ENCODE measurements at regions not wholly inside any gene's neighbourhood (a gene's known extent, or its start where the extent isn't known, plus 50 kb on each side); places are given as distances from the start of the nearest gene placed in this dataset.

GRCh38 chr3:104886220-104886995 is 480.3 kb upstream of the ALCAM start:
- no peak for DNase-seq (ENCODE audit: low spot score in 2 of 2)
- Histone ChIP-seq H3K4me3 (no peak overlapping the region), H3K9me3 (no peaks in the 10 kb centered on the region), H3K27me3 (no peaks in the 10 kb centered on the region), H3K4me1 (no peaks in the 10 kb centered on the region), H3K36me3 (no peaks in the 10 kb centered on the region), H3K27ac (no peak overlapping the region)
- no peak for TF ChIP-seq CTCF (IDR thresholded peaks at IDR 0.05)
- intact Hi-C loops (cut with DNase I) = no loop called here

GRCh38 chr3:104887069-104887468 is 479.6 kb upstream of the ALCAM start:
- intact Hi-C loops (cut with DNase I) = no loop called here
- no peak for DNase-seq (ENCODE audit: low spot score in 2 of 2)

GRCh38 chr3:104887619-104888018 is 479.1 kb upstream of the ALCAM start:
- H3K9me3 ChIP-seq = no peaks in the 10 kb centered on the region

More at GRCh38 chr3:104887069-104887468, 479.6 kb upstream of the ALCAM start:
- Histone ChIP-seq H3K4me1 (no peaks in the 10 kb centered on the region), H3K36me3 (no peaks in the 10 kb centered on the region), H3K27ac (no peak overlapping the region), H3K9me3 (no peaks in the 10 kb centered on the region), H3K27me3 (no peaks in the 10 kb centered on the region), H3K4me3 (no peak overlapping the region)
- TF ChIP-seq CTCF (IDR thresholded peaks at IDR 0.05) = no peak

GRCh38 chr3:104892044-104892443 is 474.7 kb upstream of the ALCAM start:
- intact Hi-C loops (cut with DNase I) = no loop called here
- Histone ChIP-seq H3K27me3 (no peaks in the 10 kb centered on the region), H3K9me3 (no peaks in the 10 kb centered on the region), H3K36me3 (no peaks in the 10 kb centered on the region), H3K4me3 (no peak overlapping the region), H3K4me1 (no peaks in the 10 kb centered on the region), H3K27ac (no peak overlapping the region)
- TF ChIP-seq CTCF (IDR thresholded peaks at IDR 0.05) = no peak
- no peak for DNase-seq (ENCODE audit: low spot score in 2 of 2)

More at GRCh38 chr3:104887619-104888018, 479.1 kb upstream of the ALCAM start:
- Histone ChIP-seq H3K27ac (no peak overlapping the region), H3K36me3 (no peaks in the 10 kb centered on the region), H3K4me3 (no peak overlapping the region), H3K4me1 (no peaks in the 10 kb centered on the region), H3K27me3 (no peaks in the 10 kb centered on the region)
- DNase-seq (ENCODE audit: low spot score in 2 of 2) = no peak
- intact Hi-C loops (cut with DNase I) = no loop called here
- no peak for TF ChIP-seq CTCF (IDR thresholded peaks at IDR 0.05)

- Histone ChIP-seq H3K27ac (no peak overlapping the region), H3K36me3 (no peaks in the 10 kb centered on the region), H3K9me3 (no peaks in the 10 kb centered on the region), H3K4me1 (no peaks in the 10 kb centered on the region), H3K27me3 (no peaks in the 10 kb centered on the region), H3K4me3 (no peak overlapping the region)
- DNase-seq (ENCODE audit: low spot score in 2 of 2) = no peak
- intact Hi-C loops (cut with DNase I) = no loop called here
- TF ChIP-seq CTCF (IDR thresholded peaks at IDR 0.05) = no peak
Measured at GRCh38 chr3:104896624-104897023, 470.1 kb upstream of the ALCAM start.

Measured in ascending aorta (tissue), 2 donors.